T47D (cell line): ENCODE measurements at regions not wholly inside any gene's neighbourhood (a gene's known extent, or its start where the extent isn't known, plus 50 kb on each side); places are given as distances from the start of the nearest gene placed in this dataset.

ENCODE experiments used
- DNase-seq, 2 experiments: peaks; one replicate each; pipeline versions ENCODE4 v3.0.0 to v3.0.0-alpha.2; 2011 to 2012; ENCODE audit warnings: low read depth in 1 of 2, low spot score in 1 of 2
- JUND ChIP-seq: IDR thresholded peaks from 2 replicates; pipeline ENCODE4 v1.6.1; 2012; ENCODE audit warnings: low read depth
- in situ Hi-C: cut with HindIII; loops from 2 replicates; pipeline ENCODE4 v1.10.0; 2016; ENCODE audit warnings: low sequenced_read_pairs, low pct_unique_long_range_greater_than_20kb

DNA sequence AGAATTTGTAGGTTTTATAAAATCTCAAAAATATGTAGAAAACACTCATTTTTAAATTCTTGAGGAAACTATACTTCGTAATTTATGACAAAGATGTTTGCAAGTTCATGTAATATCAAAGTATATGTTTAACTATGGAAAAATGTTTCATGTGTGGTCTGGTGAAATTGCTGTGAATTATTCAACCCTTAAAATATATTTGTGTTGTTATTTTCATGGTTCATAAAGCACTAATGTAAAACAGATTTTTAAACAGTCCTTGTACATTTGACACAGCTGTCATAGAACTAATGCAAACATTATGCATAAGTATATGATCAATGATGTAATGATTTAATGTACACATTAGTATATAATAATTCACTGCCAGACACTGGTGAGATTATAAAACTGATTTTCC lies 83.1 kb upstream of the ARSJ start:
- in situ Hi-C loops, result no loop called here
- no peak for TF ChIP-seq JUND
- no peak for DNase-seq

DNA sequence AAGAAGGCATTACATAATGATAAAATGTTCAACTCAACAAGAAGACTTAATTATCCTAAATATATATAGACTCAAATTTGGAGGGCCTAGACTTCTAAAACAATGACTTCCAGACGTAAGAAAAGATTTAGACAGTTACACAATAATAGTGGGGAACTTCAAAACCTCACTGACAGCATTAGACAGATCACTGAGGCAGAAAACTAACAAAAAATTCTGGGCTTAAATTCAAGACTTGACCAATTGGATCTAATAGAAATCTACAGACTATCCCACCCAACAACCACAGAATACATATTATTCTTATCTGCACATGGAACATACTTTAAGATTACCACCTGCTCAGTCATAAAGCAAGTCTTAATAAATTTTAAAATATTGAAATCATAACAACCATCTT lies 93.3 kb upstream of the ARSJ start:
- no peak for DNase-seq
- in situ Hi-C loops, result no loop called here
- TF ChIP-seq JUND, result no peak

DNA sequence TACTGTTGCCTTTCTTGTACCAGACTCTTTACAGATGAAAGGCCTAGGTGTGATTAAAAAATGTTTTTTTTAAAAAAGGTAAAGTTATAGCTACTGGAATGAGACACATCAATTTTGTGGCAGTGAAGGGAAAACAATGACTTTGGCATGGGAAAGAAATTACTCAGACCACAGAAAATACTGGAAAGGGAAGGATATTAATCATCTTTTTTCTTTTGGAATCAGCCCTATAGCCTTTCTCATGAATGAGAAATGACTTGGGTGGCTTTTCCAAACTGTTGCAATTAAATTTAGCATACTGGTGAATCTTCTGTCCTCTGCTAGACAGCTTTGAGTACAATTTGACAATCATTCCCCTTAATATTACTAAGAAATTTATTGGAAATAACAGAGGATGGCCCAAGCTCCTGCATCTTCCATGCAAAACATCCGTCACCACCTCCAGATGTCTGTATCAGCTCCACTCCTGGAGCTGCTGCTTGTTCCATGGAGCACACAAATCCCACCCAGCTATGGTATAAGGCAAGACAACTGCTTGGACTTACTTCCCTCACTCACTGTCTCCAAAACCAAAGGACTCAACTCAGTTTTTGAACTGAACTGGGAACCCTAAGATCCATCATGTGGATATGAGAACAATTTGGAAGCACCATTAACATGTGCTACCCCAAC lies 97.6 kb upstream of the ARSJ start:
- in situ Hi-C loops, result no loop called here
- no peak for DNase-seq
- no peak for TF ChIP-seq JUND

- no peak for DNase-seq
Observed at GRCh38 chr4:114077610-114078009, 98.2 kb upstream of the ARSJ start.

DNA sequence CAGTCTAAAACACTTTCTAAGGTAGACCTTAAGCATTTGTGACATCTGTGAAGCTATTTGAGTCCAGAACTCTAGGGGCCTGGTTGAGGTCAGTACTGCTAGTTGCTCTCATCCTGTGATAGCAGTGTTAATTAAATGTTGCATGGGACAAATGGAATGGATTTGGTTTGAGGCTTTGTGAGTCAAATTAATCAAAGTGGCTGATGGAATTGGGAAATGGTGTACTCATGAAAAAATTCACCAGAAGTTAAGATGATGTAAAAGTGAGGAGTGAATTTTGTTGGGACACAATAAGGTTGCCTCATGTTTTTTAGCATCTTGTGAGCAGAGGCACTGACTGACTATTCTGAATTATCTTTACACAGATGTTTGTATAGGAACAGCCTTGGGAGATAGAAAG lies 99.2 kb upstream of the ARSJ start:
- no peak for DNase-seq
- no peak for TF ChIP-seq JUND
- in situ Hi-C loops, result no loop called here

More at GRCh38 chr4:114077610-114078009, 98.2 kb upstream of the ARSJ start:
- no peak for TF ChIP-seq JUND
- in situ Hi-C loops, result no loop called here

DNA sequence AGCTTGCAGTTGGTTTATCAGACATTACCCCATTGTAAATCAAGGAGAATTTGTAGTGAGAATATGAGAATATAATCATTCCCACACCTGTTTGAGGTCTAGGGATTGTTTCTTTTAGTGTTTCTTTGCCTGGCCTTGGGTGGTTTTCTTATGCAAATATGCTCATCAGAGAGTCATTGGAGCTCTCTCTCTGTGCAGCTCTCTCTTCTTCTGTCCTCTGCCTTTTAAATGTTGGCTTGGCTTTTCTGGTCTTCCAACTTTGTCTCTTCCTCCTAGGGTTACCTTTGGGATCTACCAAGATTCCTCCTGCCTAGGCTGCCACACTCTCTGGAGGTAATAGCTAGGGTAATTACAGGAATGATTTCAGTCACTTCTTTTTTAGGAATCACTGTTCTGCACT lies 102.3 kb upstream of the ARSJ start:
- in situ Hi-C loops, result no loop called here
- TF ChIP-seq JUND, result no peak
- DNase-seq, result no peak

DNA sequence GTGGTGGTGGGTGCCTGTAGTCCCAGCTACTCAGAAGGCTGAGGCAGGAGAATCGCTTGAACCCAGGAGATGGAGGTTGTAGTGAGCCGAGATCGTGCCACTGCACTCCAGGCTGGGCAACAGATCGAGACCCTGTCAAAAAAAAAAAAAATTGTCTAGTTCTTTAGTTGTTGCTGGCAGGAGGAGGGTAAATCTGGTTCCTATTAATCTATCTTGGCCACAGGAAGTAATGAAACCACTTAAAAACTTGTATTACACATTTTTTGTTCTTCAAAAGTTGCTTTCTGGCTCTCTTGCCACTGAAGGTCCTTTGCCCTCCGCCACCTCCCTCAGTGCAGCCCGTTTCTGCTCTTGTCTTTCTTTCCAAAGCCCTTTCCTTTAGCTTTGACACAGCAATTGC lies 102.9 kb upstream of the ARSJ start:
- TF ChIP-seq JUND, result no peak
- in situ Hi-C loops, result no loop called here
- DNase-seq, result no peak

- TF ChIP-seq JUND, result no peak
- in situ Hi-C loops, result no loop called here
- no peak for DNase-seq
Observed at GRCh38 chr4:114085611-114086345, 106.3 kb upstream of the ARSJ start.

DNA sequence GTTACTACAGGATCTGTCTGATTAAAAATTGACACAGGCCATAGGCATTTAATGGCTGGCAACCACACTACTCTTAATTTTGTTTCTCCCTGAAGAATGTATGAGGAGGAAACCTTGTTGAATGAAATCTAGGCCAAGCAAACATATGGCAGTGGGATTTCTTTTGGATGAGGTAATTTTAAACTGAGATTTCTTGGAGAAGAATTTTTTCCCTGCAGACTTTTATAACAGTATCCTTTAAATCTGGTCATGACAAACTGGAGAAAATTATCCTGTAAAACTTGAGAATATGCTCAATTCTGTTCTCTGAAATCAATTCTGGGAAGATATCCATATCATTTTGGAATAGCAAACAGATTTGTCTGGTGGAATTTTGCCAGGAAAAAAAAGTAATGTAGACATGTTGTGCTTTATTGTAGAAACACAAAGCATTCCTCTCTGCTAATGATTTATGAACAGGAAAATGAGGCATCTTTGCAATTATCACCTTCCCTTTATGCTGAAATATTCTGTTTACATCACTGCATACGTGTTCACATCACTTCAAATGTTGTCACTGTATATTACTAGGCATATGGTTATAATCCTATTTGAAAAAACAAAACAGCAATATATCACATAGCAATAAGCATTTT lies 108.3 kb upstream of the ARSJ start:
- no peak for TF ChIP-seq JUND
- in situ Hi-C loops, result no loop called here
- no peak for DNase-seq

GRCh38 chr4:114088481-114088880 lies 109.0 kb upstream of the ARSJ start:
- in situ Hi-C loops, result no loop called here
- no peak for DNase-seq
- TF ChIP-seq JUND, result no peak

DNA sequence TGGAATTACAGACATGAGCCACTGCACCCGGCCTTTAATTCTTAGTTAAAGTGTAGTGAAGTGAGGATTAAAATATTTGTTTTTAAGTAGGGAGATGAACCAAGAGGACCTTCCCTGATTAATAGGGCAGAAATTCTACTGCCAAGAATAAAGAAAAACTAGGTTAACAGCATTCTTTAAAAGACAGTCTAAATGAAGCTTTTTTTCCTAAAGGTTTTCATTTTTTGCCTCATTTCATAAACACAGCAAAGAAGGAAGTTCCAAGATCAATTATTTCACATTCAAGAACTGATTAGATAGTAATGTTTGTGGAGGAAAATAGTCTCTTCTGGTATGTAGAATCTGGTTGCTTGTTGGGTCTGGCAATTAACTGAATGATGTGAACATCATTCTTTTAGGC lies 112.1 kb upstream of the ARSJ start:
- DNase-seq, result no peak
- in situ Hi-C loops, result no loop called here
- no peak for TF ChIP-seq JUND

DNA sequence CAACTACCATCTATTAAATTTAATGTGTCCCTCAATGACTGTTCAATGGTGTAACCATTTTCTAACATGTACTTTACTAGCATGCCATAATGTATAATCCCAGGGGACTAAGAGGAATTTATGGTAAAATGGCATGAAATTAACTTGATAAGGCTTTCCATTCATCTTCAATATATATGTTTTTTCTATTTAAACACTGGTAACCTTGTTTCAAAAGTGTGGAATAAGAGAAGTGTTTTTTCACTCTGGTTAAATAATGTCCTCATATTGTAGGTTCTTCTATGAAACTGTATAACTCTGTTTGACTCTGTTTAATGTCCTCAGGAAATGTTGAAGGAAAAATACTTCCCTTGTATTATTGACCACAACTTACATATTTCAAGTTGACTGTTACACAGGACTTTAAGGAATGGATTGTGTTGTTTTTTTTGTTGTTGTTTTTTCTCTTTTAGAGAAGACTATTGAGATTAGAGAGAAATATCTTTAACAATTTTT lies 113.8 kb upstream of the ARSJ start:
- no peak for DNase-seq
- TF ChIP-seq JUND, result no peak

More for the DNA sequence above, 113.8 kb upstream of the ARSJ start:
- in situ Hi-C loops, result no loop called here
